Keratinocyte (primary cell): ENCODE measurements at regions not wholly inside any gene's neighbourhood (a gene's known extent, or its start where the extent isn't known, plus 50 kb on each side); places are given as distances from the start of the nearest gene placed in this dataset.
"Not testable (repeated sequence)": the region's sequence is repeated elsewhere in the genome, so short reads cannot be mapped to it uniquely, and the experiment has no call there.

ENCODE experiments used
- DNase-seq: peaks from one replicate; pipeline ENCODE4 v3.0.0-alpha.2; 2011; ENCODE audit warnings: low read depth, missing footprints, low spot score
- FAIRE-seq: peaks from 2 replicates; lab custom pipeline; 2011; peaks lifted over from hg19 to GRCh38; lab: Jason Lieb, UNC
- H2AFZ ChIP-seq: 2 replicates; pipeline ENCODE4 v1.6.0; 2012; ENCODE audit warnings: low read length, control low read depth, inconsistent platforms; ENCODE audit not compliant: control insufficient read depth
- H3K27ac ChIP-seq: 2 replicates; pipeline ENCODE4 v1.5.1; 2011; ENCODE audit warnings: low read length; ENCODE audit not compliant: control insufficient read depth, insufficient read depth
- H3K27me3 ChIP-seq: 3 replicates; pipeline ENCODE4 v1.6.0; 2011; ENCODE audit warnings: low read length; ENCODE audit not compliant: control insufficient read depth, insufficient read depth; ENCODE audit errors: extremely low read depth
- H3K36me3 ChIP-seq, 2 experiments: 2 replicates in 1 of 2; 3 replicates in 1 of 2; pipeline ENCODE4 v1.5.1; 2011; ENCODE audit warnings: low read length in 2 of 2, mild to moderate bottlenecking in 1 of 2; ENCODE audit not compliant: control insufficient read depth in 2 of 2, insufficient read depth in 2 of 2; ENCODE audit errors: extremely low read depth in 1 of 2
- H3K4me1 ChIP-seq: 3 replicates; pipeline ENCODE4 v1.5.1; 2011; ENCODE audit warnings: low read length; ENCODE audit not compliant: control insufficient read depth, insufficient read depth; ENCODE audit errors: extremely low read depth
- H3K4me2 ChIP-seq: 3 replicates; pipeline ENCODE4 v1.6.0; 2011; ENCODE audit warnings: low read depth, low read length; ENCODE audit not compliant: control insufficient read depth, insufficient read depth; ENCODE audit errors: extremely low read depth
- H3K4me3 ChIP-seq, 3 experiments: fragments of 200-600 bp in 1 of 3; sonication (generic) in 1 of 3; 2 replicates in 2 of 3; 3 replicates in 1 of 3; pipeline ENCODE4 v1.5.1; 2011 to 2016; ENCODE audit warnings: low read length in 3 of 3, mild to moderate bottlenecking in 3 of 3, control low read depth in 2 of 3, inconsistent platforms in 1 of 3, low read depth in 1 of 3, mixed read lengths in 1 of 3, mixed run types in 1 of 3, moderate library complexity in 1 of 3; ENCODE audit not compliant: control insufficient read depth in 2 of 3, insufficient read depth in 2 of 3; ENCODE audit errors: extremely low read depth in 1 of 3
- H3K79me2 ChIP-seq: 2 replicates; pipeline ENCODE4 v1.6.0; 2012; ENCODE audit warnings: low read length; ENCODE audit not compliant: control insufficient read depth, insufficient read depth
- H3K9ac ChIP-seq: 3 replicates; pipeline ENCODE4 v1.6.0; 2011; ENCODE audit warnings: low read length; ENCODE audit not compliant: control insufficient read depth, insufficient read depth; ENCODE audit errors: extremely low read depth
- H3K9me1 ChIP-seq: 3 replicates; pipeline ENCODE4 v1.6.0; 2011; ENCODE audit warnings: low read length; ENCODE audit not compliant: control insufficient read depth, insufficient read depth; ENCODE audit errors: extremely low read depth
- H3K9me3 ChIP-seq: 2 replicates; pipeline ENCODE4 v1.5.1; 2012; ENCODE audit warnings: low read depth, low read length; ENCODE audit not compliant: control insufficient read depth
- H4K20me1 ChIP-seq: 3 replicates; pipeline ENCODE4 v1.6.0; 2011; ENCODE audit warnings: low read length; ENCODE audit not compliant: control insufficient read depth, insufficient read depth; ENCODE audit errors: extremely low read depth
- EZH2 ChIP-seq: IDR thresholded peaks from one replicate; pipeline ENCODE4 v1.6.1; 2012; ENCODE audit warnings: inconsistent platforms, mild to moderate bottlenecking, low read length, moderate library complexity
- dilution Hi-C: fragments of 300-500 bp; cut with MboI; formaldehyde crosslinking; loops from one replicate; pipeline ENCODE4 v1.7.0; 2020; ENCODE audit warnings: low sequenced_read_pairs; ENCODE audit not compliant: extremely low pct_ligation_motif_present
- TF ChIP-seq, protein P1 (sequence below), 3 experiments: IDR thresholded peaks in 1 of 3; conservative IDR thresholded peaks in 1 of 3; optimal IDR thresholded peaks in 1 of 3; 2 replicates in 2 of 3; 3 replicates in 1 of 3; pipeline versions ENCODE3 to v1.5.1; 2011; ENCODE audit warnings: low read length in 3 of 3, mild to moderate bottlenecking in 3 of 3, moderate library complexity in 2 of 3, control low read depth in 1 of 3, inconsistent platforms in 1 of 3; ENCODE audit not compliant: insufficient read depth in 2 of 3; ENCODE audit errors: extremely low read depth in 1 of 3

DNA sequence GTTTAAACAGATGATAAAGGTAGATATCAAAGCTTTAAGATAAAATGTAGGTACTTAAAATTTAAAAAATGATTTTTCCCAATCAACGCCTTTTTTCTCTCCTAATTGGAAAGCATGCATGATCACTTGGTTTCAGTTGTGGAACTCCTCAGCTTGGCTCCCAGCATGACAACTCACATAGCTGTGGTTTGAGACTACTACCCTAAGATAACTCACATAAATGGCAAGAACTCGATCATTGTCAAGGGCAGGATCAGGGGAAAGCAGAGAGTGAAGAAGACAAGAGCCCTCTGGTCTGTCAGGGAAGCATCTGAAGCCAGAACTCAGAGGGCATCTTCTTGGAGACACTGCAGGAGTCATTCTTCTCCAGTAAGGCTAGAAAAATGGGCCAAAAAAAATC lies 516.7 kb downstream of the NTRK3 start:
- no peak for FAIRE-seq
- Histone ChIP-seq H2AFZ (no peak overlapping the region), H3K4me3 (no peak overlapping the region), H3K27me3 (no peaks in the 10 kb centered on the region), H3K9me1 (no peaks in the 10 kb centered on the region), H3K27ac (no peak overlapping the region), H3K4me2 (no peak overlapping the region), H3K79me2 (no peaks in the 10 kb centered on the region), H3K36me3 (no peaks in the 10 kb centered on the region), H4K20me1 (no peaks in the 10 kb centered on the region), H3K4me1 (no peaks in the 10 kb centered on the region), H3K9me3 (no peaks in the 10 kb centered on the region), H3K9ac (no peak overlapping the region)
- no peak for DNase-seq
- dilution Hi-C loops, result no loop called here
- TF ChIP-seq, protein P1, sequence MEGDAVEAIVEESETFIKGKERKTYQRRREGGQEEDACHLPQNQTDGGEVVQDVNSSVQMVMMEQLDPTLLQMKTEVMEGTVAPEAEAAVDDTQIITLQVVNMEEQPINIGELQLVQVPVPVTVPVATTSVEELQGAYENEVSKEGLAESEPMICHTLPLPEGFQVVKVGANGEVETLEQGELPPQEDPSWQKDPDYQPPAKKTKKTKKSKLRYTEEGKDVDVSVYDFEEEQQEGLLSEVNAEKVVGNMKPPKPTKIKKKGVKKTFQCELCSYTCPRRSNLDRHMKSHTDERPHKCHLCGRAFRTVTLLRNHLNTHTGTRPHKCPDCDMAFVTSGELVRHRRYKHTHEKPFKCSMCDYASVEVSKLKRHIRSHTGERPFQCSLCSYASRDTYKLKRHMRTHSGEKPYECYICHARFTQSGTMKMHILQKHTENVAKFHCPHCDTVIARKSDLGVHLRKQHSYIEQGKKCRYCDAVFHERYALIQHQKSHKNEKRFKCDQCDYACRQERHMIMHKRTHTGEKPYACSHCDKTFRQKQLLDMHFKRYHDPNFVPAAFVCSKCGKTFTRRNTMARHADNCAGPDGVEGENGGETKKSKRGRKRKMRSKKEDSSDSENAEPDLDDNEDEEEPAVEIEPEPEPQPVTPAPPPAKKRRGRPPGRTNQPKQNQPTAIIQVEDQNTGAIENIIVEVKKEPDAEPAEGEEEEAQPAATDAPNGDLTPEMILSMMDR (optimal IDR thresholded peaks at IDR 0.05 in 1 of 3, IDR thresholded peaks at IDR 0.05 in 1 of 3, conservative IDR thresholded peaks at IDR 0.05 in 1 of 3; ENCODE audit: extremely low read depth in 1 of 3, insufficient read depth in 2 of 3, low read length in 3 of 3), result no peak
- TF ChIP-seq EZH2, result no peak

DNA sequence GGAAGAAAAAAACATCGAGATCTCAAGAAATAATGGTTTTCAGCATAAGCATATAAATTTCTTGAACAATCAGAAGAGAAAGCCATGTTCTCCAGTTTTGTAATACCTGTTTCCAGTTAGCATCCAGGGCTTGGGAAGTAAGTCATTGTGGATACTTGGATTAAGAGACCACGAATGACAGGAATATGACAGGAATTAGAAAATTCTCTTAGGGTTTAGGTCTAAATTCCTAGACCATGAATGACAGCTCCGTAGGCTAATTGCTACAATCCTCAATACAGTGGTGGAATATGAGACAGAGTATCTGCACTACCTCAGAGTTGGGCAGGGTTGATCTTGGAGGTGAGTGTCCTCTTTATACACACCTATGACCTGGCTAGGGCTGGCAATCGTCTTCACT lies 517.5 kb downstream of the NTRK3 start:
- H3K36me3 ChIP-seq, result no peaks in the 10 kb centered on the region
- no peak overlapping the region for H3K4me2 ChIP-seq
- H3K27me3 ChIP-seq, result no peaks in the 10 kb centered on the region
- no peak overlapping the region for H3K4me3 ChIP-seq
- H2AFZ ChIP-seq, result no peak overlapping the region
- H3K27ac ChIP-seq, result no peak overlapping the region
- H3K4me1 ChIP-seq, result no peaks in the 10 kb centered on the region
- H3K9ac ChIP-seq, result no peak overlapping the region
- no peak for TF ChIP-seq EZH2
- TF ChIP-seq, protein P1 (optimal IDR thresholded peaks at IDR 0.05 in 1 of 3, IDR thresholded peaks at IDR 0.05 in 1 of 3, conservative IDR thresholded peaks at IDR 0.05 in 1 of 3; ENCODE audit: extremely low read depth in 1 of 3, insufficient read depth in 2 of 3, low read length in 3 of 3), result no peak
- DNase-seq, result no peak
- H3K79me2 ChIP-seq, result no peaks in the 10 kb centered on the region
- no peaks in the 10 kb centered on the region for H4K20me1 ChIP-seq
- dilution Hi-C loops, result no loop called here
- H3K9me3 ChIP-seq, result no peaks in the 10 kb centered on the region
- FAIRE-seq, result no peak
- no peaks in the 10 kb centered on the region for H3K9me1 ChIP-seq

DNA sequence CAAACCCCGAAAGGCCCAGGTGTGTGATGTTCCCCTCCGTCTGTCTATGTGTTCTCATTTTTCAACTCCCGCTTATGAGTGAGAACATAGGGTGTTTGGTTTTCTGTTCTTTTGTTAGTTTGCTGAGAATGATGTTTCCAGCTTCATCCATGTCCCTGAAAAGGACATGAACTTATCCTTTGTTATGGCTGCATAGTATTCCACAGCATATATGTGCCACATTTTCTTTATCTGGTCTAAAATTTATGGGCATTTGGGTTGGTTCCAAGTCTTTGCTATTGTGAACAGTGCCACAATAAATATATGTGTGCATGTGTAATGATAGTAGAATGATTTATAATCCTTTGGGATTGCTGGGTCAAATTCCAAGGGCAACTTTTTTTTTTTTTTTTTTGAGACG lies 519.1 kb downstream of the NTRK3 start:
- DNase-seq, H3K36me3 ChIP-seq, H3K4me3 ChIP-seq, H3K9ac ChIP-seq, H3K9me1 ChIP-seq, H4K20me1 ChIP-seq, H3K27me3 ChIP-seq, H2AFZ ChIP-seq, H3K79me2 ChIP-seq, dilution Hi-C loops, H3K4me2 ChIP-seq, H3K4me1 ChIP-seq, H3K27ac ChIP-seq, FAIRE-seq, H3K9me3 ChIP-seq: not testable (repeated sequence)
